NCI-H460 (cell line): ENCODE measurements at regions not wholly inside any gene's neighbourhood (a gene's known extent, or its start where the extent isn't known, plus 50 kb on each side); places are given as distances from the start of the nearest gene placed in this dataset.
A peak's percentile ranks its signal among the peaks of the same experiment; 100 is the strongest.

ENCODE experiments used
- DNase-seq: peaks from one replicate; pipeline ENCODE4 v3.0.0-alpha.2; 2016; ENCODE audit warnings: low read depth; ENCODE audit errors: extremely low read depth

DNA sequence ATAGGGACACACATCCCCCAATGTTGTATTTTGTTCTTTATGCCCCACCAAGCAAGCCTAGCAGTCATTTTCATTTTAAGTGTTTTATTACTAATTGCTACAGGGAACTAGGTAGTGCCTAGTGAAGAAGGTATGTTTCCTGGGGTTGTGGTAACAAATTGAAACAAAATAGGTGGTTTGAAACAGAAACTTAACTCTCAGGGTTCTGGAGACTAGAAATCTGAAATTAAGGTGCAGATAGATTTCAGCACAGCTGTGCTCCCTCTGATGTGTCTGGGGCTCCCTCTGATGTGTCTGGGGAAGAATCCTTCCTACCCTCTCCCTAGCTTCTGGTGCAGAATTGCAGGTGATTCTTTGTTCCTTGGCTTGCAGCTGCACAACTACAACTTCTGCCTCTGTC, 390.1 kb downstream of the ZFHX3 start:
- no peak for DNase-seq

DNA sequence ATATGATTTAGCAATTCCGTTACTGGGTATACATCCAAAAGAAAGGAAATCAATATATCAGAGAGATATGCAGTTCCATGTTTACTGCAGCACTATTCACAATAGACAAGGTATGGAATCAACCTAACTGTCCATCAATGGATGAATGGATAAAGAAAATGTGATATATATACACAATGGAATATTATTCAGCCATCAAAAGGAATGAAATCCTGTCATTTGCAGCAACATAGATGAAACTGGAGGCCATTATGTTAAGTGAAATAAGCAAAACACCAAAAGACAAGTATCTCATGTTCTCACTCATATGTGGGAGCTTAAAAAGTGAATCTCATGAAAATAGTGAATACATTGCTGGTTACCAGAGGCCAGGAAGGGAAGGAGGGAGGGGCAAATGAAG, 390.8 kb downstream of the ZFHX3 start:
- DNase-seq: no peak

DNA sequence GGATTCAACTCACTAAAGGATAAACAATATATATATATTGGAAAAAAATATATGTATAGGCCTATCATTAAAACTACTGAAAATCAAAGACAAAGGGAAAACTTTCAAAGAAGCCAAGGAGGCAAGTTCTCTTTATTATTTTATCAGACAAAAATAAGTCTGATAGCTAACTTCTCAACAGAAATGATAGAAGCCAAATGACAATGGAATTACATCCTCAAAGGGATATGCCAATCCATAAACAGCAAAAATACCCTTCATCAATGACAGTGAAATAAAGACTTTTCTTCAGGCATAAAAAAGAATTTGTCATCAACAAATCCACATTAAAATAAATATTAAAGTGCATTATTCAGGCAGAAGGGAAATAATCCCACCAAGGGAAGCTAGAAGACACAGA, 393.4 kb downstream of the ZFHX3 start:
- DNase-seq: no peak

DNA sequence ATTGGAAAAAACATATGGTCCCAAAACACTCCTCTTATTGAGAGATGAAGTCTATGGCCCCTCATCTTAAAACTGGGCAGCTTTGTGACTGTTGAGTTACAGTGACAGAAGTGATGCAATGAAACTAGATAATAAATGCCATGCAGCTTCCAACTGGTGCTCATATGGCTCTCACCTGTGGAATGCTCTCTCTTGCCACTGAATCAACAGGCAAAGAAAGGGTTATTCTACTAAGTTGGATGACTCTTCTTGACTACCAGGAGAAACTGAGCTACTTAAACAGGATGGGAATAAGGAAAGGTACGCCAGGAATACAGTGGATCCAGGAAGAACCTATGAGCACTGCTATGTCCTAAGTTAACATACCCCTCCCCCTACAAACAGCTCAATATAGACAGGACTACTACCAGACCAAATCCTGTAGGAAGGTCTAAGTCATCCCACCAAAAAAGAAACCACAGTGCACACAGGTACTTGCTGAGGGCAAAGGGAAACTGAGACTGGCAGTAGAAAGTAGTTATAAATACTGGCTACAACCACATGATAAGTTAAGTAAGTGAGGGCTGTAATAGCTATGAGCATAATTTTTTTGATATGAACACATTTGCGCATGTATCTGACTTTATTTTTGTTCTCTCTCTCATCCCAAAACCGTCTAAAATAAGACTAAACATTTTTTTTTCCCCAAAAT, 398.5 kb downstream of the ZFHX3 start:
- no peak for DNase-seq

DNA sequence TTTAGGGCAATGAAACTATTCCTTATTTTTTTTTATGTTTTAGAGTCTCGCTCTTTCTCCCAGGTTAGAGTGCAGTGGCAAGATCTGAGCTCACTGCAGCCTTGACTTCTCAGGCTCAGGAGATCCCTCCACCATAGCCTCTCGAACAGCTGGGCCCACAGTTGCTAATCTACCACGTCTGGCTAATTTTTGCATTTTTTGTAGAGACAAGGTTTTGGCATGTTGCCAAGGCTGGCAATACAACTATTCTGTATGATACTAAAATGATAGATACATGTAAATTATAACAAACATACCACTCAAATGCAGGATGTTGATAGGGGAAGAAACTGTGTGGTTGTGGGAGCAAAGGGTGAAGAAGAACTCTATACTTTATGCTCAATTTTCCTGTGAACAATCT, 401.3 kb downstream of the ZFHX3 start:
- no peak for DNase-seq

DNA sequence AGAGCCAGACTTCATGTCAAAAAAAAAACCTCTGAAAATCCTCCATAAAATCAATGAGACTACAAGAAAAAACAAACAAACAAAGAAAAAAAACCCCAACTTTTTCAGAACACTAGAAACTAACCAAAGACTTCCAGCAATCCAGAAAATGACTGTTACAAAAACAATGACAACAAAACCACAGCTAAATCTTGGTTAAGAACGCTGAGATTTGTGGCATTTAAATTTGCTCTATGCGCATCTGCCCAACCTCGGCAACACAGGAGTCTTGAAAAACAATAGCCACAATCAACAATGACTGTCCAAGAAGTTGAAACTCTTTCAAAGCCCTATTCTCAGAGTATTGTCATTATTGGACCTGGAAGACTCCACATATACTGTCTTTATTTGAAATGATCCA, 402.4 kb downstream of the ZFHX3 start:
- no peak for DNase-seq

DNA sequence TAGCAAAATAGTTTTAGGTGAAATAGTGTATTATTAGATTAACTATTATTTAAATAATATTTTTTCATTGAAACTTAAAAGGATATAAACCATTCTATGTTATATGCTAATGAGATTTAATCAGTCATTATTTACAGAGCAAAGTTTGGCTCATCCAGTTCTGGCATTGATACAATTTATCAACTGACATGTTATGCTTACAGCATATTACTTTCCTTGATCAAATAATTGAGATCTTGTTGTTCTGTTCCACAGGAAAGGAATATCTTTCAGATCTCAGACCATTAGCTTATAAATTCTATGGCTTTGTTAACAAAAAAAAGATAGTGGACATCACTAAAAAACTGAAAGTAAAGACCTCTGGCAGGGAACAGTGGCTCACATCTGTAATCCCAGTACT, 403.0 kb downstream of the ZFHX3 start:
- DNase-seq: no peak

DNA sequence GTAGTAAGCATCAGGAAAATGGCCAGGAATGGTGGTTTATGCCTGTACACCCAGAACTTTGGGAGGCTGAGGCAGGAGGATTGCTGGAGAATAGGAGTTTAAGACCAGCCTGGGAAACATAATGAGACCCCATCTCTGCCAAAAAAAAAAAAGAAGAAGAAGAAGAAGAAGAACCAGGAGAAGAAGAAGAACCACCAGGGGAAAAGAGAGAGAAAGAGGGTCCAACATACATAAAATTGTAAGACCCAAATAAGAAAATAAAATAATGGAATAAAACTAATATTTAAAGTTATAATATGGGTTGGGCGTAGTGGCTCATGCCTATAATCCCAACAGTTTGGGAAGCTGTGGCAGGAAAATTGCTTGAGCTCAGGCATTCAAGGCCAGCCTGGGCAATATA, 408.4 kb downstream of the ZFHX3 start:
- DNase-seq: no peak

DNA sequence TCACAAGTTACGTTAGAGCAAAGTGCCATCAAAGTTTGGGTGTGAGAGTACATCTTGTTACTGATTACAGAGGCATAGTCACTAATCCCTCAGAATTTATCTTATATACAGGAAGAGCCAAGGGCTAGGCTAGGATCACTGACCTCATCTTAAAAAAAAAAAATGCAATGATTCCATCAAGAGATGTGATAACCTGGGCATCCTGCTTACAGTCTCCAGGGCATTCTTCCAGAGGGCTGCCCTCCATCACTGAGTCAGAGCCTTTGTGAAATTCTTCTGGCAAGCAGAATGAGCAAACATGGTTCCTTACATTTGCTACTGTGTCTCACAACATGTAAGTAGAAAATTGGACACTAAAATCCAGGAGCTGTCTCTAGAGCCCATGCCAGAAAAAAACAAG, 410.6 kb downstream of the ZFHX3 start:
- DNase-seq: no peak

DNA sequence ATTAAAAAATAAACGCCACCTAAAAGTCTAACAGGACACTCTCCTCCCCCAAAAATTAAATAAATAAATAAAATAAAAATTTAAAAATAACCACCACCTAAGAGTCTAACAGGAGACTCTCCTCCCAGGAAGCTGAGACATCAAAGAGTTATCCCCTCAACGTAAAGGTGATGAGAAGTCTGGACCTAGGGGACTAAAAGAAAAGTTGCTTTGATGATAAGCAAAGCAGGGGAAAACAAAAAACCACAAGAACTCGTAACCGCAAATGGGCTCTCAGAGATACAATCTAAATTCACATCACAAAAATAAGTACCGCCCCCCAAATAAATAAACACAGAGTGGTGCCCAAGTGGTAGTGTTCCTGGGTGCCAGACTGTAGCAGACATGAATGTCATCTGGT, 412.2 kb downstream of the ZFHX3 start:
- DNase-seq: no peak

DNA sequence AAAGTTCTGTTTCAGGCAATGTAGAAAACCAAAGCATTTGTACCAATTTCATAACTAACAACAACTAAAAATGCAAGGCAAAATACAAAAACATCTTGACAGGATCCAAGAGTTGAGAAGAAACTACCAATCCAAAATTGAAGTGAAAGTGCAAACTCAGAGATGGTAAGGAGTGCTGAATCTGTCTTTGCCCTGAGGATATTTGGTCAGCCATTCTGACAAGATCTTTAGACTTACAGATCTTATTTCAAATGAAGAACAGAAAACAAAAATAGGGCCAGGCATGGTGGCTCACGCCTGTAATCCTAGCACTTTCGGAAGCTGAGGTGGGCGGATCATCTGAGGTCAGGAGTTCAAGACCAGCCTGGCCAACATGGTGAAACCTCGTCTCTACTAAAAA, 412.8 kb downstream of the ZFHX3 start:
- DNase-seq: no peak

DNA sequence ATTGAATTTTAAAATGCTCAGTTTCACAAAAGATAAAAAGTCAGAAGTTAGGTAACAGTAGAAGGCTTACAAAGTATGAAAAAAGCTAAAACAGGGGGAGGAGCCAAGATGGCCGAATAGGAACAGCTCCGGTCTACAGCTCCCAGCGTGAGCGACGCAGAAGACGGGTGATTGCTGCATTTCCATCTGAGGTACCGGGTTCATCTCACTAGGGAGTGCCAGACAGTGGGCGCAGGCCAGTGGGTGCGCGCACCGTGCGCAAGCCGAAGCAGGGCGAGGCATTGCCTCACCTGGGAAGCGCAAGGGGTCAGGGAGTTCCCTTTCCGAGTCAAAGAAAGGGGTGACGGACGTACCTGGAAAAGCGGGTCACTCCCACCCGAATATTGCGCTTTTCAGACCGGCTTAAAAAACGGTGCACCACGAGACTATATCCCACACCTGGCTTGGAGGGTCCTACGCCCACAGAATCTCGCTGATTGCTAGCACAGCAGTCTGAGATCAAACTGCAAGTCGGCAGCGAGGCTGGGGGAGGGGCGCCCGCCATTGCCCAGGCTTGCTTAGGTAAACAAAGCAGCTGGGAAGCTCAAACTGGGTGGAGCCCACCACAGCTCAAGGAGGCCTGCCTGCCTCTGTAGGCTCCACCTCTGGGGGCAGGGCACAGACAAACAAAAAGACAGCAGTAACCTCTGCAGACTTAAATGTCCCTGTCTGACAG, 420.6 kb downstream of the ZFHX3 start:
- DNase-seq: peak; percentile 17

DNA sequence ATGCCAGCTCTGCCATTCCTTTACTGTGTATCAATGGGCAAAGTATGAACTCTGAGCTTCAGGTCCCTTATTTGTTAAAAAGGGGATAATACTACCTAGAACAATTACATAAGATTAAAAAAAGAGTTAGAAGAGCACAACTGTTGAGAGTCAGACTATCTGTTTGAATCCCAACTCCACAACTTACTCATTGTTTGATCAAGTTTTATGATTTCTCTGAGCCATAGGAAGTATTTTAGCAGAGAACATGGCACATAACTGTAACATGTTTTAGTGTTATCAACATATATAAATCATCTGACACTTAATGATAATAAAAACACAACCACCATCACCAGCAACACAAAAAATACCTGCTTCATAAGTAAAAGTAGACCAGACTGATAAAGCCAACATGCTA, 421.3 kb downstream of the ZFHX3 start:
- DNase-seq: no peak

DNA sequence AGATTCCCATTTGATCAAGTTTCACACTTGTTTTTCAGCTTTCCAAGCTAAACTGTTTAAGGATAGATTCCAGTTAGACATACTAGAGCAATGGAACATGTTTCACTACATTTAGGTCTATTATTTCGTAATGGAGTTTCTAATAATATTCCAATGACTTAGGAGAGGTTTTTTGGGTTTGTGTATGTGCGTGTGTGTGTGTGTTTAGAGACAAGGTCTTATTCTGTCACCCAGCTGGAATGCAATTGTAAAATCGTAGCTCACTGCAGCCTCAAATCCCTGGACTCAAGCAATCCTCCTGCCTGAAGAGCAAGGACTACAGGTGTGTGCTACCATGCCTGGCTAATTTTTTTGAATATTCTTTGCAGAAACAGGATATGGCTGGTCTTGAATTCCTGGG, 426.3 kb downstream of the ZFHX3 start:
- no peak for DNase-seq

DNA sequence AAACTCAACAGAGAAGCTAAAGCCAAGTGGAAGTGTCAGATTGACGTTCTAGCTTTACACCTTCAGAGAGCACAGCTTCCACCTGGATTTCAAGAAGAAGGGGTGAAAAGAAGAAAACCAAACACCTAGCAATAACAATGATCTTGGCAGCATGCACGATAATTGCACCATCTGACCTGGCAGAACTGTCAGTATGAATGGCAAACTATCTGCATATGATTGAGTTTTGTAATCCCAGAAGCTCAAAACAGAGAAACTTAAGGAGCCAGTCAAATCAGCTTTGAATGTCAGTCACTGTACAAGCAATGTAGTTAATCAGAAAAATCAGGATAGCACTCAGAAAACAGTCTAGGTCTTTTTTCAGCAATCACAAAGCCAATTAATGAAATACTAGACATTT, 427.1 kb downstream of the ZFHX3 start:
- DNase-seq: no peak

DNA sequence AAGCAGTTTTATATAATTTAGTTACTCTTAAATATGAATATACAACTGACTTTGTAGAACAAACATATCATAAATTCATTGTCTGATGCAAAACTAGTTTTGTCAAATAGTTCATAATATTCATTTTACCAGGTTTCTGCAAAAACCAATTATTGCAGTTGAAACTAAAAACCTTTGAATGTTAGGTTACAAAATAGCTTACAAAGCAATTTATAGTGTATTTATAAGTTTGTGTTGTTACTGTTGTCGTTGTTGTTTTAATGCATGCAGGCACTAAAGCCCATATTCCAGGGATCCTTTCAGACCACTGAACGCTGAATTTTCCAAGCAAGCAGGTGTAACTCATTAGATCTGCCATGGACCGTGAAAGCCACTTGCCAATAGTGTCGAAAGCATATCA, 427.6 kb downstream of the ZFHX3 start:
- DNase-seq: no peak

DNA sequence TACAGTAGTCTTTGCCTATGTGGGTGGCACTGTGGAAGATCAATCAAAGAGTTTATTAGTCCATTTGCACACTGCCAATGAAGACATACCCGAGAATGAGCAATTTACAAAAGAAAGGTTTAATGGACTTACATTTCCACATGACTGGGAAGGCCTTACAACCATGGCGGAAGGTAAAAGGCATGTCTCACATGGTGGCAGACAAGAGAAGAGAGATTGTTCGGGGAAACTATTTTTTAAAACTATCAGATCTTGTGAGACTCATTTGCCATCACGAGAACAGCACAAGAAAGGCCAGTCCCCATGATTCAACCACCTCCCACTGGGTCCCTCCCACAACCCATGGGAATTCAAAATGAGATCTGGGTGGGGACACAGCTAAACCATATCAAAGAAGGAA, 432.1 kb downstream of the ZFHX3 start:
- no peak for DNase-seq

DNA sequence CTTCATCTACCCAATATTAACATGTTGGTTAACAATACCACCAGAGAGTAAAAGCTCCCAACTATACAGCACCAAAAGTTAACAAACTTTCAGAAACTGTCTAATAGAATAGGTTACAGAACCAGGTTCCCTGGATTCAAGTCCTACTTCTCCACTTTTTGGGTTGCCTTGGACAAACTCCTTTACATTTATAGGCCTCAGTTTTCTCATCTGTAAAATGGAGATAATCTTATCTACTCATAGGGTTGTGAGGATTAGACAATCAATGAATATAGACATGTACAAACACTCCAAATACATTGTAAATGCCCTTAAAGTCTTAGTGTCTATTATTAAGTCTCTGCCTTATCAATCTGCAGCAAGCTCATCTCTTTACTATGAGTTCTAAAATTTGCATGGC, 435.2 kb downstream of the ZFHX3 start:
- no peak for DNase-seq

DNA sequence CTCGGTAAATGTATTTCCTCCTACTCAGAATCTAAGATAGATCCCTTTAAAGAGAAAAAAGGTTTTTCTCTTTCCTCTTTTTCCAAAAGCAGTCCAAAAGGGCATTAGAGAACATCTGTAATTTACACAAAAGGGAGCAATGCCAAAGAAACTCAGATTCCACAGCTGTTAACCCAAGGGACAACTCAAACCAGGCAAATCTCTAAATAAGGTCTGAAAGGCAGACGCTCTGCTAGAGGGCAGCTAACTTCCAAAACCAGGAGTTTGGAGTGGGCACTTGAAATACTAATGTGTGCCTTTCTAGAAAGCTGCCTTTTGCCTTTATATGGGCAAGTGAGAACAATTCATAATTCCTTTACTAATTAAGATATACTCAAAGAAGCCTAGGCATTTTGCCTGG, 435.7 kb downstream of the ZFHX3 start:
- no peak for DNase-seq

DNA sequence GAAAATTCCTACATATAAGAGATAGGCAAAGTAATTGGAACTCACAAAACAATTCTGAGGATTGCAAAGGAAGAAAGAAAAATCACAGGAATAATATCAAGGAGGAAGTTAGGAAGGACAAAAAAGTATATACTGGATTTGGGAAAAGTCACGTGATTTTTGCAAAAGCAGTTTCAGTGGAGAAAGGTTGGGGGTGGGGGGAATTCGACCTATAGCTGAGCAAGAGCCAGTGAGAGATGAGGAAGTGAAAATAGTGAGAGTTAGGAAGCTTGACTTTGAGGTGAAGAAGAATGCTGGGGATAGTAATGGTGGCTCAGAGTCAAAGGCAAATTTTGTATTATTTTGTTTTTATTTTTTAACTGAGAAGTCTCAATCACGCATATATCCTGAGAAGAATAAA, 438.0 kb upstream of the PMFBP1 start:
- DNase-seq: no peak

DNA sequence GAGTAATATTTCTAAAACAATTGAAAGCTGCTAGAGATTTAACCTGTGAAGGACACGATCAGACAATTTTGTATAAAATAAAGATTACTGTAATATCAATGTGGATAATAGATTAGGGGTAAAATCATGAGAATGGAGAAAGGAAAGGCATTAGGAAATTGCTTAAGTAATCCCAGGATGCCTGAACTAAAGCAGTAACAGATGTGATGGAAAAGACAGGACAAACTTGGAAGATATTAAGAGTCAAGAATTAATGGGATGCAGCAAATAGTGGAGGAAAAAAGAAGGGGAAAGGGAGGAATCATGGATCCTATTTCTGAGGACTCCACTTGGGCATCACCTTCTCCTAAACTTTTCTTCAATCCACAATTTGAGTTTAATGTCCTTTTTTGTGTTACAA, 437.1 kb upstream of the PMFBP1 start:
- DNase-seq: no peak

DNA sequence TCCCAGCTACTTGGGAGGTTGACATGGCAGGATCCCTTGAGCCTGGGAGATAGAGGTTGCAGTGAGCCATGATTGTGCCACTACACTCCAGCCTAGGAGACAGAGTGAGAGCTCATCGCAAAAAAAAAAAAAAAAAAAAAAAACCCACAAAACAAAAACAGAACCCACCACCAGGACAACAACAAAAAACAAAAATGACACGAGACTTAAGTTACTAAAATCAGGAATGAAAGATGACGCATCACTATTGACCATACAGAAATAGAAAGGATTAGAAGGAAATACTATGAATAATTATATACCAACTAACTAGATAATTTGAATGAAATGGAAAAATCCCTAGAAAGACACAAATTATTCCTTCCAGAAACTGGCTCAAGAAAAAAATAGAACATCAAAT, 432.4 kb upstream of the PMFBP1 start:
- no peak for DNase-seq

DNA sequence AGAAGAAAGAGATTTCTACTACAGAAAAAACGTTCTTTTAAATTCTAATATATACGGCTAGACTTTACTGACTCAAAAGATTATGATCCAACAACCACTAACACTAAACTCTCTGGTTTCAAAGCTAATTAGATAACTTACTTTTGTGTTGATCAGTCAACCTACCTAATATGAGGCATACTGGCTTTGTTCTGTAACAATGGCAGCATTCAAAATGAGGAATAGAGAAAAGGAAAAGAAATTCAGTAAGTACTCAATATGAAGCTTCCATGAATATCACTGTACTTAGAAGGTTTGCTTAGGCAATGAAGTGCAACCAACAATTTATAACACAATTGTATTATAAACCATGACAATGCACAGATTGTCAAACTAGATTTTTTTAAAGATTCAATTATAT, 430.5 kb upstream of the PMFBP1 start:
- no peak for DNase-seq
